ENCODE measurements at regions not wholly inside any gene's neighbourhood (a gene's known extent, or its start where the extent isn't known, plus 50 kb on each side); places are given as distances from the start of the nearest gene placed in this dataset.

DNA sequence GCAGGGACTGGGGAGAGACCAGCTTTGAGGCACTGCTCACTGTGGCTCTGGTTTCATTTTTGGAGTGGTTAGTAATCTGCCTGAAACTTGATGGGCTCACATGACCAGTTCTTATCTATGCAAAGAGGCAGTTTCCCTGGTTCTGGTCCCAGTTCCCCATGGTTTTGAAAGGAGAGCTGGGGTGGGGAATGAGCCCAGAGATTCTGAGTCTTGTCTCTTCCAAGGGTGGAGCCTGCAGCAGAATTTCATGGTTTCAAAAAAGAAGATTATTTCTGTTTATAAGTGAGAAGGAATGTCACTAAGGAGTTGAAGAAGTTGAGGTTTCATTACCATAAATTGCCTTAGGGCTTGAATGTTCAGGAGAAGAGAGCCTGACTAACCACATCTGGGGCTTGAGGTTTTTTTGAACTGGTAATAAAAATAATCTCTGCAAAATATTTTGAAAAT lies 190.2 kb upstream of the HABP2 start:
- DNase-seq, result no peak

DNA sequence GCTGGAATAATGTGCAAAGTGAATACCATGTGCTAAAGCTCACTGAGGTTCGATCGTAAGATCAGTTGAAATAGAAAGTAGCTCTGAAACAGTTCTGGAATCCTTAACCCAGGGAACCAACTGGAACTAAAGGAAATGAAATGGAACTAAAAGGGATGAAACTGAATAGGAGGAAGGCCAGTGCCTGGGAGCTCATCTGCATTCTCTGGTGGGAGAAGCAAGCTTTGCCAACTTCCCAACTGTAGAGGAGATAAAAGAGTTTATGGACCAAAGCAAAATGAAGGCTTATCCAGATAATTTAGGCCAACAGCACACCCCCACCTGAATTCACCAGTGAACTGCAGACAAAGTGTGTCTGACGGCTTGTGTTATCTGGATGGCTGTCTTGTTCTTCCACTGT lies 188.6 kb upstream of the HABP2 start:
- no peak for DNase-seq

DNA sequence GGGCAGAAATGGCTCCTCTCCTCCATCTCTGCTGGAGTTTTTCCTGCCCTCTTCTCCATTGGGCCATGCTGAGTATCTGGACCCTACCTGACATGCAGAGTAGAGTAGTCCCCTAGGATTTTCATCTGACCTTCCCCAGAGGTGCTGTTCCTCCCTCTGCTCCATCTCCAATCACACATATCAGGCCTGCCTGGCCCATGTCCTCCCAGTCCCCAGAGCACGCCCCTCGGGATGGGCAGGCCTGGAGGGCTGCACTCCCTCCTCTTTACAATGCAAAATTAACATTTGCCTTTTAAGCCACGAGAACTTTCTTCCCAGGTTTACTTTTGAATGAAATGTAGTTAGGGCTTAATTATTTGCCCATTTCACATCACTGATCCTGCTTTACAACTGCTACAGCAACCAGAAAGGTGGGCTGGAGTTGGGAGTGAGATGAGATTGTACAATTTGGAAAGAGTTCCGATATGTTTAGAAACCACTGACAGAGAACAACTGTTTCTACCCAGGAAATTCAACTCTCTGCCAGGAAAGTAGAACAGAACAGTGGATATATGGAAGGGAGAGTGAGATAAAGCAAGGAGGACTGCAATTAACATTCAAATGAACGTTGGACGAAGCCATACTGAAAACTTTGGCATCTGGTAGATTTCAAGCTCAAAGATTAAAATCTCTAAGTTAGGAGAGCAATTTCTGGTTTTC lies 184.0 kb upstream of the HABP2 start:
- DNase-seq, result no peak

DNA sequence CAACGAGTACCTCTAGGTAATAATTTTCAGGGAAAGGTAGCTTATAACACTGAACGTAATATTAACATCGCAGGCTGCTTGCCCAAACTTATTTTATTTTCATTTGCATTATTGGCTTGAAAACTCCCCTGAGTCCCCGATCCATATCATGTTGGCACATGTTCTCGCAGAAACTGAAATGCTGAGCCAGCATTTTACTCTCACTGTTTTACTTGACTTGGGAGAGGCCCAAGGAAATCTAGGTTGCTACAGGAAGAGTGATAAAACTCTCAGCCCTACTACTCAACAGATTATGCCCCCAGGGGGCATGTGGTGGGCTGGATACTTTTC lies 183.5 kb upstream of the HABP2 start:
- DNase-seq, result no peak

DNA sequence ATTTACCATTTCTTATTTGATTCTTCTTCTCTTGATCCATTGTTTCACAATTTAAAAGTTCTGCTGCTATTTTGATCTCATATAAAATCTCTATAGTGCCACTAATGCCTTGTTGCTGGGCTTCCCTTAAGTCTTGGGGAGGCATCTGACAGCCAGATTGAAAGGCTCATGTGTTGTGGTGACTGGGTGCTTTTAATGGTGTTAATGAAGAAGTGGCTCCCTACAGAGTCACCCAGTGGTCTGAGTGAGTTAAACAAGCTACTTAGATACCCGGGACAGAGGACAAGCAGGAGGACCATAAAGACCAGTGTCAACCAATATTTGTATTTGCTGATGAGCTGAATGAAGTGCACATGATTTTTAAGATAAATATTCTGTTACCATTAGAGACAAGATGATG lies 176.4 kb upstream of the HABP2 start:
- DNase-seq, result no peak

DNA sequence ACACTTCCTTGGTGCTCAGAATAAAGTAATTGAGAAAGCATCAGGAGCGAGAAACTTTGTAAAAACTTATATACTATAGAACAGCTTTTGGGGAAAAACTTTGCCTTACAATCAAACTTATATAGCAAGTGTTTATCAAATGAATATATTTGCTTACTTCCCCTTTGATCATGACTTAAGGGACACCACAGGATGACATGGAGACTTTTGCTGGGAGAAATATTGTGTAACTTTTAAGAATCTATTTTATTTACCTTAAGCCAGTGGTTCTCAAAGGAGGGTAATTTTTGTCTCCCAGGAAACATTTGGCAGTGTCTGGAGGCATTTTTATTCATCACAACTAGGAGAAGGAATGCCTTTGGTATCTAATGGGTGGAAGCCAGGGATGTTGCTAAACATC lies 173.8 kb upstream of the HABP2 start:
- no peak for DNase-seq

DNA sequence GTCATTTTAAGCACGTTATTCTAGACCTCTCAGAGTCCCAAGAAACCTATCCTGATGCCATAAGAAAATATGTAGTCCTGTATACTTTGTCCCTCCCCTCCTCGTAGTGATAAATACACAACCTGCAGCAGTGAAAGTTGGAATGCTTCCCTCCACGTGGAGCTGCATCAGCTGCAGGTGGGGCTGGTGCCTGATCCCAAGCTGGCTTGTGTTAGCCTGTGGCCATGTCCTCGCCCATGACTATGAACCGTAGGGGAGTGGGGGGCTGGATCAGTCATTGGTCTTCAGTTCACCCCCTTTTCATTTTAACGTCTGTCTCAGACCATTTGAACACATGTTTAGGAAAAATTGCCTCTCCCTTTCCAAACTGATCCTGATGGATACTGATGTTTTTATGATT lies 171.4 kb upstream of the HABP2 start:
- no peak for DNase-seq

DNA sequence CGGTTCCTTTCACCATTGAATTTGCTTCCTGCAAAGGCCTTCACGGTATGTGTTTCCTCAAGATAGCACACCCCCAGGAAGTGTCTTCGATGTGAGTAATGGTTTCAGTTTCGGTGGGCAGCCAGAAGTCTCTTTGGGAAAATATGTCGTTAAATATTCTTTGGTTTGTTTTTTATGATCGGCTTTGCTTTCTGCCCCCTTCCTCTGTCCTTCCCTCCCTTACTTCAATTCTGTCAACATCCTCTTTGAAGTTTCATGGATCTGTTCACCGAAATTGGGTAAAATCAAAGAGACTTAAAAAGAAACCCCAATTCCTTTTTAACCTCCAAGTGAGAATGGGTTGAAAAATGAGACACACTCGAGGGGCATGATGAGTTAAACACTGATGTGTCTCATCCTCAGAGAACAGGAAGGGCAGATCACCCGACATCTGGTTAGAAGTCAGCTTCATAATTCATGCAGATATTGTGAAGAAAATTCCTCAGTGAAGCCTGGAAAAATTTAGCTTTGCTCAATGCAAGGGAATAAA lies 170.8 kb upstream of the HABP2 start:
- DNase-seq, result no peak

DNA sequence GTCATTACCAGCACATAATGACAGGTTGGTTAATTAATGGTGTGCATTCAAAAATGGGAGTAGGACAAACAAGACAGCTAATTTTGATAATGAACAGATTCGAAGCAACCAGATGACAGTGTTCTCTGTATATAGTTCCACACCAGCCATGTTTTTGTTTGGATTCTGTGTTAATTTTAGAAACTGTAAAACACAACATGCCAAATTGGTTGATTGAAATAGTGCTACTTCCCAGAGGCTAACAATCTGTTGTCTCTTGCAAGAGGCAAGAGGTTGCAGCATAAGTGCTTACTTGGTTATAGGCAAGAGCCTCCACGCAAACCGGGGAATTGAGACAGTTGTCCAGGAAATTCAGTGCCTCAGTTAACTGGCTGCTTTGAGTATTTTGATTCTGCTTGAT lies 170.2 kb upstream of the HABP2 start:
- no peak for DNase-seq

DNA sequence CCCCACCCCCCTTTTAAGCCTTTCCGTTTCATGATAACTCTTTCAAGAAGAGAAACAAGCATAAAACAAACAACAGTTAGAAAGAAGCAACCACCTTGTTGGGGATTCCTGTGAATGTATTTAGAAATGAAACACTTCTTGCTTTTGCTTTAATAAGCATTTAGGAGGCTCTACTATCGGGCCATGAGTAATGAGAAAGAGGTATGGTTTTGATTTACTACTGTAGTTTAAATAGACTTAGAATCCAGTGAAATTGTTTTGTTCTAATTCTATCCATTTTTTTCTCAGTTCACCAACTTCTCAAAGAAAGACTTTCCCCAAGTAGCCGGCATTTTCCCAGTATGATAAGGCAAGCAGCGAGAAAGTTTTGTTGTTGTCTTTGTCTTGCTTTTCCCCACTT lies 168.7 kb upstream of the HABP2 start:
- DNase-seq, result no peak

DNA sequence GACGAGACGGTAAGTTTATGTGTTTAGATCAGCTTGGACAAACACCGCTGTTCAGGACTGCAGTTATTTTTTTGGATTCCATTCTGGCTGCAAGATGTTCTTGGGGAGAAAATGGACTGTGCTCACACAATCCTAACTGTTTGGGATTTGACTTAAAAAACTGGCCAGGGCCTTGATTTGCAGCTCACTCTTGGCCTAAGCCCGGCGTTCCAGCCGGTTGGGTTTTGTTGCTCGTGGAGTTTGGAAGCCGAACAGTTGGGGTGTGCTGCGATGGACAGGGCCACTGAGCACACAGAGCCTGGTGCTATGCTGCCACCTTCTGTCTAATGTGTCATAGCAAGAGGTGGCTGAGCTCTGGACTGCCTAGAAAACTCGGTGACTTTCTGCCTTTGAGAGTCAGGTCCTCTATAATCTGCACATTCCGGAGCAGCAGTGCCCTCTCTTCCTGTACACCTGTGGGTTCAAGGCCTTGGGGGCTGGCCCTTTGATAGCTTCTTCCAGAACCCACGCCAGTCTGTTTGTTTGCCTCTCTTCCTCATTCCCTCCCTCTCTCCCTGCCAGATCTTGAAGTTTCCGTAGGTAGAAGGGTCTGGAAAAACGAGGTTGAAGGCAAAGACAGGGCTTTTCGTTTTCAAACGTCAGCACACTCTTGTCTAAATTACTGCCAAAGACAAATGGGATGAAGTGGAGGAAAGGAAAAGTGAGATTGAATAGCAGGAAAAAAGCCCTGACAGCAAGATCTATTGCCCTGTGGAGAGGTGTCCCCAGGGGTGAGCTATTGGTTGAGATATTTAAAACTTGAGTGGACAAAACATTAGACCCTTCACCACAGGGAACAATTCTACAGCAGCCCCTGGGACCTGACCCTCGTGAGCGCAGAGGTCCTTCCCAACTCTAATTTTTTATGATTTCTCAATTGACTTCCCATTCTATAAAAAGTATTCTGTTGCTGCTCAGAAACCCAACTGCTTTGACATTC lies 167.5 kb upstream of the HABP2 start:
- DNase-seq, result peak; percentile 93

DNA sequence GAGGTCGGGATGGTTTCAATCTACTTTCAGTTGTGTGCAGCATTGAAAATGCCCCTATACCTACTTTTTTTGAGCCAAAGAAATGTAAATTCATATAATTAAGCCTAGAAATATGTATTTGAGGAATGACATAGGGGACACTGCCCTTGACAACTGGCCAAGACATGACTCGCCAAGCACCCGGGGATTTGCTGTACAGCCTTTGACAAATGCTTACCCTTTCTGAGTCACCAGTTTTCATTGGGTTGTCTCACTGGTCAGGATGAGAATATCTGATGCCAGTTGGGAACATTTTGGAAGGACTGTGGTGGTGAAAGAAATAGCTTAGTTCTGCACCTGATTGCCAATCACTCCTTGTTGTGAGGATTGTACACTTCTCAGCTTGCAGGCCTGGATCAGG lies 166.8 kb upstream of the HABP2 start:
- no peak for DNase-seq

DNA sequence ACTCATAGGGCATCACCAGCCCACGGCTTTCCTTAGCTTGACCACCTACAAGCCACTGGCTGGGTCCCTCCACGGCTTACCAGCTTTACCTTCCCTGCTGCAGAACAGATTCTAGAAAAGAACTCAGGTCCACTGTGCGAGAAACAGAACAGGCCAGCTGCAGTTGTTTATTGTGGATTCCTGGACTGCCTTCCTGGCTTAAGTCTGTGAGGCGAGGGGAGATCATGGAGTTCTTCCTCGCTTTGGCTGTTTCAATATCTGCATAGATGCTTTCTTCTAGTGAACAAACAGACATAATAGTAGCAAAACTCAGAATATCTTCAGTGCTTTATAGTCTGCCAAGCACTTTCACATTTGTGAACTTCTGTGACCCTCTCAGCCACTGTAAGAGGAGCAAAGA lies 162.9 kb upstream of the HABP2 start:
- no peak for DNase-seq

DNA sequence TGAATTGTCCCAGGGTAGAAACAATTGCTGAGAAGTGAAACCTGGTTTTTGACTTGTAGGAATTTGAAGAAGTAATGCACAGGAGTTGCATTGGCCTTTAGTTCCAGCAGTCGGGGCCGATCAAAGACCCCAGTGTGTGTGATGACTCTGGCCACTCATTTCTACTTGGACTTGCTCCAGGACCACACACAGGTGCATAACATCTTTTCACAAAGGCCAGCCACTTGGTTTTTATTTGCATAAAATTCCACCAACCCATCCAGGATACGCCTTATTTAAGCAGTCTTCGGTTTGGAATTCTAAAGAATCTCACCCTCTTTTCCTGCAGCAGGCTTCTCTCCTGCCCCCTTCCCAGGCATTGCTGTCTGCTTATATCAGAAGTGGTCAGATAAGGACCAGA lies 162.0 kb upstream of the HABP2 start:
- no peak for DNase-seq

DNA sequence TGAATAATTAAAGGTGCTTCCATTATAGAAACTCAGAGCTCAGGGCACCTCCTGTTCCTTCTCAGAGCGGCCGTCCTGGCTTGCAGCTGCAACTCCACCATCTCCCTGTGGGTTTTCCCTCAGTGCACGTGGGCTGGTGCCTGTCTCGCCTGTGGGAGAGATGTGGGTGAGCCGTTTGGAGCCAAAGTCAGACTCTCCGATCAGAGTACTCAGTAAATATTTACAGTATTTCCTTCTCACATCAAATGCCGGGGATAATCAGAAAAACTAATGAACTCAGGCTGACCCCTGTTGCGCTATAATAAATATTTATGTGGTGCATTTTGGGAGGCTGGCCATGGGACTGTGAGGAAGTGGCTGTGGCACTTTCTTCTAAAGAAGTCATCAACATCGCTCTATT lies 155.8 kb upstream of the HABP2 start:
- DNase-seq, result no peak

DNA sequence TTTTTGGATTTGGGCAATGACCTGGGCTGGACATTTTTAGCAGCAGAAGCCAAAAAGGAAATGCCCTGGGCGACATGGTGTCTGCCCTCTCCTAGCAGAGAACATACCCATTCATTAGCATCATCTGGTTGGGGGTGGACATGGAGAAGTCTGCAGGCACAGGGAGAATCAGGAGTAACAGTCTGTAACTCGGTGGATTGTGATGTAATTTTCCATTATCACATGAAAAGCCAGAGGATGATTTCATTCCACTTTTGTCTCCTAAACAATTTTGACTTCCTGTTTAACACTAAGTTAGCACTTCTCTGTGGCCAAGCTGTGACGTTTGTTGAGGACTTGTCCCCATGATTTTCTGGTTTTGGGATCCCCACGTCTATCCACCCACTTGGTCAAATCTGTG lies 153.8 kb upstream of the HABP2 start:
- DNase-seq, result no peak

DNA sequence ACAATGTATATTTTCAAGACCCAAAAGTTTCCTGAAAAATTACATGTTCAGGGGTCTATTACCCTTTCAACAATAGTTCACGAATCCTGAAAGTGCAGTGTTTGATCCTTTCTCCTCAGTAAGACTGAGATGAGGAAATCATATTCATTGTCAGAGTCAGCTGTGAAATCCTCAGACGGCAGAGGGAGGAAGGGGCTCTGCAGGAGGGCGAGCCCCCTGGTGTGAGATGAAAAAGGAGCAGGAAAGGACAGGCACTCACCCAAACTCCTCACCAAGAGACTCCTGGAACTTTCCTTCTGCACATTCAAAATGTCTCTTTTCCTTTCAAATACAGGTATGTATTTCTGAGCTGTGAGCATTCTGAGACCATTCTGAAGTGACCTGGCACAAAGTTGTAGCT lies 150.3 kb upstream of the HABP2 start:
- no peak for DNase-seq

DNA sequence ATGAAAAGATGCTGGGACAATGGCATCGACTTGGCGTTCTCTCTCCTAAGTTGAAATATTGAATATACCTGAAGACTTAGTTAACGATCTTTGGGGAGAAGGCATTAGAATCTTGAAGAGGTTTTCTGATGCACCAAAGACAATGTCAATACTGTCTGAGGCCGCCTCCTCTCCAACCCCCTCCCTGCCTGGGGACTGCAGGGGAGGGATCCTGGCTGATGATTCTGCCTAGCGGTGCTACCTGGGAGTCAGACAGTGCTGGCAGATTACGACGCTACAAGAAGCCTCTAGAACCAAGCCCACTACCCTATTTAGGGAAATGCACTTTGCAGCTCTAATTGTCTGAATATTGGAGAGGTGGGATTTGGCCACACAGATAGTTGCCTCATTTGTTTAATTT lies 145.6 kb upstream of the HABP2 start:
- no peak for DNase-seq

DNA sequence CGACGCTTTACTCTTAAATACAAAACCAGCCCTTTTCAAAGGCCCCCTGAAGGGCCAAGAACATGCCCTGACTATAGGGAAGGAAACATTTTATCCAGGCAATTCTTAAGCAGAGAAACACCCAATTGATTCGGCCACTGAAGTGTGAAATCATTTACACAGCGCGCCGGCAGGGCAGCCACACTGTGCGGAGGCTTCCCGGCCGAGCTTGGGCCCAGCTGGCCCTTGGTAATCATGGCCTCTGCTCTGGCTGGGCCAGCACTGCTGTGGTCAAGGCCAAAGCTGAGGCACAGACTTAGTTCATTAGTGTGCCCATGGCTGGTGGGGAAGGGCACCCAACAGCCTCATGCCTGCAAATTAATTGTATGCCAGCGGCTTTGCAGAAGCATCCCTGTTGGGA lies 143.7 kb upstream of the HABP2 start:
- no peak for DNase-seq

DNA sequence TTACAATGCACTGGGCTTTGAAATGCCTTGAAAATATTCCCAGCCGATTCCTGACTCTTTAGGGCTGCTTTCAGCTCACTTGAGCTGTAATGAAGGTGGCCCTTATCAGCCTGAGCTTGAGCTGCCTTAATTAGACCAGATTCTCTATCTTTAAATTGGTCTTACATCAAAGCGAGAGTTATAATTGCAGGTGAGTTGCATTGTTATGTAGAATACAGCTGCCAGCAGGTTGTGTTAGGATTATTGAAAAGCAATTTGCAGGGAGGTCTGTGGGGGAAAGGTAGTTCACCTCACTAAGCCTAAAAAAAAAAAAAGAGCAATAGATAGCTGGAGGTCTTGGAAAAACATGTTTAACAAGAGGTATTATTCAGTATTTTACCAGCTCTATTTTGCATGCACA lies 142.2 kb upstream of the HABP2 start:
- DNase-seq, result no peak

DNA sequence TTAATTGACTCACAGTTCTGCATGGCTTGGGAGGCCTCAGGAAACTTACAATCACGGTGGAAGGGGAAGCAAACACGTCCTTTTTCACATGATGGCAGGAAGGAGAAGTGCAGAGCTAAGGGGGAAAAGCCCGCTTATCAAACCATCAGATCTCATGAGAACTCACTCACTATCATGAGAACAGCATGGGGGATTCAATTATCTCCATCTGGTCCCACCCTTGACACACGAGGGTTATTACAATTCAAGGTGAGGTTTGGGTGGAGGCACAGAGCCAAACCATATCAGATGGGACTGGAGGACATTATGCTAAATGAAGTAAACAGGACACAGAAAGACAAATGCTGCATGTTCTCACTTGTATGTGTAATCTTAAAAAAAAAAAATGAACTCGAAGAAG lies 141.4 kb upstream of the HABP2 start:
- no peak for DNase-seq

DNA sequence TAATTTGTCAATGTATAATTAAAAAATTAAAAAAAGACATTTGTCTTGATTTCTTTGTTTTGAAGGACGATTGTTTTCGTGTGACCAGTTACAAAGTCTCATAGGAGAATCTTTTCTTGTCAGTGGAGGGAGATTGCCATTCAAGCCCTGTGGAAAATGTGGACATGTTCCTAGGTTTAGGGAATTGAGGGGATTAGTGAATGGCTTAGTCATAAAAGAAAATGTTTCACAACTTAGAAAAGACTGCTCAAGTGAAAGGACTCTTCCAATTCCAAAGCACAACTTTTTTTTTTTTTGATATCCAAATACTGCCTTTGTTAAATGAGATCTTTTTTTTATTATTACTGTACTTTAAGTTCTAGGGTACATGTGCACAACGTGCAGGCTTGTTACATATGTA lies 140.7 kb upstream of the HABP2 start:
- no peak for DNase-seq

DNA sequence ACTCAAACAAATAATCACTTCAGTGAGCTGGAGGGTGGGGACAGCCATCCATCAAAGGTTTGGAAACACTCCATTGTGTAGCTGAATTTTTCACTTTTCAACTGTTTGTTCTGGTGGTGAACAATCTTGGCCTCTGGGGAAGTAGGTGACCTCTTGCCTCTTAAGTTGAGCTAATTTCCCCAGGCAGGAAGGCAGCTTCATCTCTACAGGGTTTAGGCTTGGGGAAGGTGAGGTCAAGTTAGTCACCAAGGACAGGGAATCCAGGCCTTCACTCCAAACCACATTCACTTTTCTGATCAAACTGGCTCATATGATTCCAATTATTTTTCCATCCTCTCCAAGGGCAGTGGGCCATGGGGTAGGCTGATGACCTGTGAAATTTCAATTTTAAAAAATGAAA lies 138.3 kb upstream of the HABP2 start:
- DNase-seq, result no peak

All from renal pelvis (tissue), 1 donor.